ENCODE measurements at regions not wholly inside any gene's neighbourhood (a gene's known extent, or its start where the extent isn't known, plus 50 kb on each side); places are given as distances from the start of the nearest gene placed in this dataset.

DNA sequence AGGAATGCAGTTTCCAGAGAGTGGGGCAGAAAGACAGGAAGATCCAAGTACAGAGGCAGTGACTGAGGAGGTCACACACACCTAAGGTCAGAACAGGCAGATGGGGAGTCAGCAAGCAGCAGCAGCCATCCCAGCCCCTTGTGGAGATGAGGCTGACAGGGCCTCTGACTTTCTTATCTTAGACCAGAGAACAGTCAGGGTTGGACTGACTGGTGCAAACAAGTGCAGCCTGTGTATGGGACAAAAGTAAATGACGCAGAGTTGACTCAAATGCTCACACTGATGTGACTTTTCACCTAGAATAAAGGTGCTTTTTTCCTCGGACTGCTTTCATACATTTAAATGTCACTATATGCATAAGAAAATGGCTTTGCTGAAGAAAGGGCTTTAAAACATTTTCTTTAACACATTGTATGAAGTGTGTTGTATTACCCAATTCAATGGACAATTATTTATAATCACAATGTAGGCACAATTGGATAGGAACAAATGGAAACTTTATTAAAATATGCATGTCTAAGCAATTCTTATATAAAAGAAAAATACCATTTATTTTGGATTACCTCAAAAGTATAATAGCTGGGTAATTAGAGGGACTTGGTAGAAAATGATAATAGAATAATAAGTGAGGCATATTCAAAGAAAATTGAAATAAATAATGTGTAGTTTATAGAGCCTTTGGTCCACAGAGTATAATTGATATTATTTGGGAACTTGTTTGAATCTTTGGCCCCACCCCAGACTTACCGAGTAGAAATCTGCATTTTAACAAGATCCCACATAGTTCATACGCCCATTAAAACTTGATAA, 1321.5 kb upstream of the CELF4 start:
- TF ChIP-seq POLR2A (IDR thresholded peaks at IDR 0.05) (no peak), EP300 (IDR thresholded peaks at IDR 0.05) (no peak)
- TF ChIP-seq, protein P1, sequence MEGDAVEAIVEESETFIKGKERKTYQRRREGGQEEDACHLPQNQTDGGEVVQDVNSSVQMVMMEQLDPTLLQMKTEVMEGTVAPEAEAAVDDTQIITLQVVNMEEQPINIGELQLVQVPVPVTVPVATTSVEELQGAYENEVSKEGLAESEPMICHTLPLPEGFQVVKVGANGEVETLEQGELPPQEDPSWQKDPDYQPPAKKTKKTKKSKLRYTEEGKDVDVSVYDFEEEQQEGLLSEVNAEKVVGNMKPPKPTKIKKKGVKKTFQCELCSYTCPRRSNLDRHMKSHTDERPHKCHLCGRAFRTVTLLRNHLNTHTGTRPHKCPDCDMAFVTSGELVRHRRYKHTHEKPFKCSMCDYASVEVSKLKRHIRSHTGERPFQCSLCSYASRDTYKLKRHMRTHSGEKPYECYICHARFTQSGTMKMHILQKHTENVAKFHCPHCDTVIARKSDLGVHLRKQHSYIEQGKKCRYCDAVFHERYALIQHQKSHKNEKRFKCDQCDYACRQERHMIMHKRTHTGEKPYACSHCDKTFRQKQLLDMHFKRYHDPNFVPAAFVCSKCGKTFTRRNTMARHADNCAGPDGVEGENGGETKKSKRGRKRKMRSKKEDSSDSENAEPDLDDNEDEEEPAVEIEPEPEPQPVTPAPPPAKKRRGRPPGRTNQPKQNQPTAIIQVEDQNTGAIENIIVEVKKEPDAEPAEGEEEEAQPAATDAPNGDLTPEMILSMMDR (IDR thresholded peaks at IDR 0.05) = no peak
